Sigmoid colon (tissue), 6 donors: ENCODE measurements at regions not wholly inside any gene's neighbourhood (a gene's known extent, or its start where the extent isn't known, plus 50 kb on each side); places are given as distances from the start of the nearest gene placed in this dataset.
A peak's percentile ranks its signal among the peaks of the same experiment; 100 is the strongest.

Source experiments
- DNase-seq: peaks from one replicate; pipeline ENCODE4 v3.0.0-alpha.2; 2019
- H3K27ac ChIP-seq, 4 donors: fragments of 200-600 bp; sonication (generic); one replicate each; pipeline ENCODE4 v1.5.1; 2016 to 2019; ENCODE audit warnings: mild to moderate bottlenecking in 1 of 4
- H3K27me3 ChIP-seq, 3 donors: fragments of 200-600 bp; sonication (generic); one replicate each; pipeline ENCODE4 v1.5.1; 2019; ENCODE audit warnings: mild to moderate bottlenecking in 1 of 3
- H3K36me3 ChIP-seq, 4 donors: fragments of 200-600 bp; sonication (generic); one replicate each; pipeline ENCODE4 v1.5.1; 2016 to 2019
- H3K4me1 ChIP-seq, 4 donors: fragments of 200-600 bp; sonication (generic); one replicate each; pipeline ENCODE4 v1.5.1; 2017 to 2019
- H3K4me3 ChIP-seq, 4 donors: fragments of 200-600 bp; sonication (generic); one replicate each; pipeline ENCODE4 v1.5.1; 2017 to 2019; ENCODE audit warnings: mild to moderate bottlenecking in 2 of 4, moderate library complexity in 1 of 4
- H3K9me3 ChIP-seq, 4 donors: fragments of 200-600 bp in 3 of 4; sonication (generic) in 3 of 4; one replicate each; pipeline versions ENCODE4 v1.5.1 to v1.6.1; 2013 to 2019
- EP300 ChIP-seq, 4 donors: sonication (generic); formaldehyde crosslinking; IDR thresholded peaks; one replicate each; pipeline ENCODE4 v1.6.1; 2017; ENCODE audit warnings: antibody characterized with exemption in 4 of 4
- POLR2A ChIP-seq, 2 donors: fragments of 450-650 bp; IDR thresholded peaks; one replicate each; pipeline ENCODE4 v1.6.1; 2016; ENCODE audit warnings: antibody characterized with exemption in 2 of 2, mild to moderate bottlenecking in 2 of 2, moderate library complexity in 2 of 2
- POLR2AphosphoS5 ChIP-seq, 4 donors: sonication (generic); formaldehyde crosslinking; IDR thresholded peaks; one replicate each; pipeline ENCODE4 v1.6.1; 2017; ENCODE audit warnings: antibody characterized with exemption in 4 of 4
- WGBS, 2 donors: extraction: QIAGEN DNeasy Blood & Tissue Kit; methylation state at CpG; one replicate each; pipeline ENCODE4 v1.1.7; 2013; 5-methylcytosine and 5-hydroxymethylcytosine counted together
- intact Hi-C: fragments of 100-400 bp; cut with DNase I; formaldehyde crosslinking; loops from one replicate; pipeline ENCODE4 v1.15.1; 2023
- TF ChIP-seq, protein P1 (sequence below), 4 experiments: fragments of 450-650 bp in 3 of 4; fragments of 200-600 bp in 1 of 4; IDR thresholded peaks; one replicate each; pipeline ENCODE4 v1.5.1; 2016 to 2019; ENCODE audit warnings: antibody characterized with exemption in 4 of 4, mild to moderate bottlenecking in 3 of 4, moderate library complexity in 2 of 4
- donor health status: healthy with polysubstance abuse.
- donor health status: healthy.

DNA sequence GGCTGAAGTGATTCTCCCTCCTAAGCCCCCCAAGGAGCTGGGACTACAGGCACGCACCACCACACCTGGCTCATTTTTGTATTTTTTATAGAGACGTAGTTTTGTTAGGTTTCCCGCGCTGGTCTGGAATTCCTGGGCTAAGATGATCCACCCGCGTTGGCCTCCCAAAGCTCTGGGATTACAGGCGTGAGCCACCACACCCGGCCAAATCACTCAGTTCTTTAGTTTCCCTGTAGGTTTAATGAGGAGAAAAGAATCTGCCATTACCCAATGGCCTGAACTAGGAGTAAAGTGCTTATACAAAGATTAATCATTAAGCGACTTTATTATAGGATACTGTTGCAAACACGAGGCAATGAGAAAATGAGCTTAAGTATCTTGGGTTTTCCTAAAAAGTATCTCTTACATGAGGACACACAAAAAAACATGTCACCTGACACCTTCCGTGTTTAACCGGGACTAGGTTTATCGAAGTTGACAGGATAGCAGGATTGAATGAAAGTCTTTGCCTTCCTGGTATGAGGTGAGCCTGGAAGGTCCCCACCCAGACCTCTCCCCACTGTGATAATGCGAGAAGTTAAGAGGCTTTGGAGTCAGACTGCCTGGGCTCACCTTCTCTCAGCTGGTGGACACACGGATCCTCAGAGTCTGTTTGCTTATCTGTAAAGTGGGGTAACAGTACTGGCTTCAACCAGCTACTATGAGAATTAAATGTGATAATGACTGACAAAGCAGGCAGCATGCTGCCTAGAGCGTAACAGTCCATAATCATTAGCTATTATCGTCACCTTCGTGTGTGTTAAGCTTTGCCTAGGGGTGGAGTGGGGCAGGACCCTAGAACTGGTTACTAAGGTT lies 133.5 kb upstream of the KRAS start:
- Histone ChIP-seq H3K4me3 (peak overlapping the region; percentile 72 to 82 (median 76)), H3K36me3 (no peaks in the 10 kb centered on the region), H3K27me3 (no peaks in the 10 kb centered on the region), H3K27ac (peak overlapping the region; percentile 99 to 100 (median 99)), H3K9me3 (no peaks in the 10 kb centered on the region), H3K4me1 (peaks cover 0 to 7% (median 3%) of the 10 kb centered on the region in 4 donors)
- WGBS, 2 donors, result 22 to 71% methylated on average over 18 of the region's 18 CpGs
- intact Hi-C loops, result no loop called here
- TF ChIP-seq, protein P1, sequence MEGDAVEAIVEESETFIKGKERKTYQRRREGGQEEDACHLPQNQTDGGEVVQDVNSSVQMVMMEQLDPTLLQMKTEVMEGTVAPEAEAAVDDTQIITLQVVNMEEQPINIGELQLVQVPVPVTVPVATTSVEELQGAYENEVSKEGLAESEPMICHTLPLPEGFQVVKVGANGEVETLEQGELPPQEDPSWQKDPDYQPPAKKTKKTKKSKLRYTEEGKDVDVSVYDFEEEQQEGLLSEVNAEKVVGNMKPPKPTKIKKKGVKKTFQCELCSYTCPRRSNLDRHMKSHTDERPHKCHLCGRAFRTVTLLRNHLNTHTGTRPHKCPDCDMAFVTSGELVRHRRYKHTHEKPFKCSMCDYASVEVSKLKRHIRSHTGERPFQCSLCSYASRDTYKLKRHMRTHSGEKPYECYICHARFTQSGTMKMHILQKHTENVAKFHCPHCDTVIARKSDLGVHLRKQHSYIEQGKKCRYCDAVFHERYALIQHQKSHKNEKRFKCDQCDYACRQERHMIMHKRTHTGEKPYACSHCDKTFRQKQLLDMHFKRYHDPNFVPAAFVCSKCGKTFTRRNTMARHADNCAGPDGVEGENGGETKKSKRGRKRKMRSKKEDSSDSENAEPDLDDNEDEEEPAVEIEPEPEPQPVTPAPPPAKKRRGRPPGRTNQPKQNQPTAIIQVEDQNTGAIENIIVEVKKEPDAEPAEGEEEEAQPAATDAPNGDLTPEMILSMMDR (IDR thresholded peaks at IDR 0.05), result no peak
- TF ChIP-seq EP300 (IDR thresholded peaks at IDR 0.05) (no peak), POLR2AphosphoS5 (IDR thresholded peaks at IDR 0.05) (no peak), POLR2A (IDR thresholded peaks at IDR 0.05) (no peak)
- no peak for DNase-seq

DNA sequence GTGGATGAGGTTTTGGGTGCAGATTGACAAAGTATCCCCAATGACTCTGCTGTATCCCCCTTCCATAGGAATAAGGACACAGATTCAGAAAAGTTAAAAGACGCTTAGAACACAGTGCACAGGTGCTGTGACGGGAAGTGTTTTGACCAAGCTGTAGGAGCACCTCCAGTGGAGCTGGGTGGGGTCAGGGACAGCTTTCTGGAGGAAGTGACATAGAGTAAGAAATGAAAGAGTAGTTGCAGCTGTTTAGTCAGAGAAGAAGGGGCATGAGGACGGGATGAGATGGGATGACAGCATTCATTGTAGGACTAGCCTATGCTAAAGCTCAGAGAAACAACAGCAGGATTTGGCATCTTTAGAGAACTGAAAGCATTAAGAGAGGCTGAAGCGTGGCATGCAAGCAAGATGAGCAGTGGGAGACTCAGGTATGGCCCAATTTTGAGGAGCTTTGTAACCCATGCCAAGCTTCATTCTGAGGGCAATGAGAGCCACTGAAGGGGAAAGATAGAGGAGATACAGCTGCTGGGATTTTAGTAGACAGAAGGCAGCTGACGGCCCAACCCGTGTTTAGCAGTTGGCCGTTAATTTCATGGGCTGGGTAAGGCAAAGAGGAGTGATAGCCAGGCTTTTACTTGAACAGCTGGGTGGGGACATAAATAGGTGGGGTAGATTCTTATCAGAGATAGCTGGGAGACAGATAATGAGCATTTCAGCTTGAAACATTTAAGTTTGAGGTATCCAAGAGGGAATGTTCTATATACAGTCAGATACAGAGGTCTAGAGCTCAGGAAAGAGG lies 131.8 kb upstream of the KRAS start:
- Histone ChIP-seq H3K27ac (no peak overlapping the region), H3K27me3 (no peaks in the 10 kb centered on the region), H3K9me3 (no peaks in the 10 kb centered on the region), H3K4me1 (peaks cover 0 to 11% (median 6%) of the 10 kb centered on the region in 4 donors), H3K4me3 (no peak overlapping the region), H3K36me3 (no peaks in the 10 kb centered on the region)
- intact Hi-C loops, result no loop called here
- TF ChIP-seq, protein P1 (IDR thresholded peaks at IDR 0.05), result no peak
- TF ChIP-seq POLR2AphosphoS5 (IDR thresholded peaks at IDR 0.05), result no peak
- TF ChIP-seq POLR2A (IDR thresholded peaks at IDR 0.05), result no peak
- TF ChIP-seq EP300 (IDR thresholded peaks at IDR 0.05), result no peak
- DNase-seq, result no peak
- WGBS, 2 donors, result 27 to 66% methylated on average over 7 of the region's 7 CpGs

DNA sequence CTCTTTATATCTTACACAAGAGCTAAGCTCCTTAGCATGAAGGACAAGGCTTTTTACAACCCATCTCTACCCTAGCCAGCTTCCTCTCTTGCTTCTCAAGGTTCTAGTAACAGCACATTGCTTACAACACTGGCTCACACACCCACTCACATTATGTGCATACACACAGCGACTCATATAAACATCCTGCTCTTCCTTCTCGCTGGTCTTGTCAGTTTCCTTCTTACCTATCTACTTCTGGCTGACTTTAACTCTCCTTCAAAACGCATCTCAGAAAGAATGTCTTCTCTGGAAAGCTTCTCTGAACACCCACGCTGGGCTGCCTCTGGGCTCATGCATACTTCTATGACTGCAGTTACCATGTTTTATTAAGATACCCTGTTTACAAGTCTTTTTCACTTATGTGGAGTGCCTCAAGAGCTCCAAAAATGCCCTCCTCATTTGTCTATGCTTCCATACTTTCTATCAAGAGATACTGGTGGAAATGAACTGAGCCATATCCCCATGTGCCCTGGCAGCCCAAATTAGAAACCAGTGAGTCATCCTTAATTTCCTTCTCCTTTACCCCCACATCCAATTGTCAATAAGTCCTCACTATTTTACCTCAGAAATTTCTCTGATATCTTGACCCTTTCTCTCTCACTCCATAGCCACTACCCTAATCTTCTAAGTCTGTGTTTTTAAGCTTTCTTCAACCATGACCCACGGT lies 126.9 kb upstream of the KRAS start:
- Histone ChIP-seq H3K4me1 (peaks cover 0 to 7% (median 2%) of the 10 kb centered on the region in 4 donors), H3K9me3 (no peaks in the 10 kb centered on the region), H3K27ac (peak overlapping the region in 3 of 4 donors; percentile 1 to 30 (median 14)), H3K36me3 (no peaks in the 10 kb centered on the region), H3K27me3 (no peaks in the 10 kb centered on the region), H3K4me3 (no peak overlapping the region)
- WGBS, 2 donors, result 53 to 60% methylated on average over 5 of the region's 5 CpGs
- DNase-seq, result no peak
- TF ChIP-seq EP300 (IDR thresholded peaks at IDR 0.05) (no peak), POLR2A (IDR thresholded peaks at IDR 0.05) (no peak), POLR2AphosphoS5 (IDR thresholded peaks at IDR 0.05) (no peak)
- intact Hi-C loops, result no loop called here

DNA sequence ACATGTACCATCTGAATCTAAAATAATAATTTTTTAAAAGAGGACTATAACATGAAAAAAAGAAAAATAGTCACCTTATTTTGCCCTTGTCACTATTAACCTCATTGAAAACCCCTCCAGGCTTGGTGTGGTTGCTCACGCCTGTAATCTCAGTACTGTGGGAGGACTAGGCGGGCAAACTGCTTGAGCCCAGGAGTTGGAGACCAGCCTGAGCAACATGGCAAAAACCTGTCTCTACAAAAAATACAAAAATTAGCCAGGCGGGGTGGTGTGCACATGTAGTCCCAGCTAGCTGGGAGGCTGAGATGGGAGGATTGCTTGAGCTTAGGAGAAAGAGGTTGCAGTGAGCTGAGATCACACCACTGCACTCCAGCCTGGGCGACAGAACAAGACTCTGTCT lies 126.3 kb upstream of the KRAS start:
- Histone ChIP-seq H3K27ac (peak overlapping the region in 1 of 4 donors; percentile 30), H3K36me3 (no peaks in the 10 kb centered on the region), H3K4me3 (no peak overlapping the region), H3K27me3 (no peaks in the 10 kb centered on the region), H3K4me1 (peaks cover 0 to 7% (median 2%) of the 10 kb centered on the region in 4 donors), H3K9me3 (no peaks in the 10 kb centered on the region)
- TF ChIP-seq, protein P1 (IDR thresholded peaks at IDR 0.05), result no peak
- TF ChIP-seq POLR2AphosphoS5 (IDR thresholded peaks at IDR 0.05) (no peak), EP300 (IDR thresholded peaks at IDR 0.05) (no peak)
- no peak for DNase-seq
- 85 to 94% methylated on average over 4 of the region's 4 CpGs for WGBS, 2 donors
- intact Hi-C loops, result no loop called here
